H9 (cell line): ENCODE measurements at regions not wholly inside any gene's neighbourhood (a gene's known extent, or its start where the extent isn't known, plus 50 kb on each side); places are given as distances from the start of the nearest gene placed in this dataset.

Experiments
- DNase-seq: peaks from one replicate; pipeline ENCODE4 v3.0.0-alpha.2; 2017
- H2AFZ ChIP-seq: one replicate; pipeline ENCODE4 v1.6.1; 2013; ENCODE audit warnings: mild to moderate bottlenecking, low read length, control low read depth, moderate library complexity
- H2AK5ac ChIP-seq: 2 replicates; pipeline ENCODE4 v1.6.1; 2013; ENCODE audit warnings: low read length, control low read depth, mixed read lengths; ENCODE audit not compliant: insufficient read length
- H2BK120ac ChIP-seq: one replicate; pipeline ENCODE4 v1.6.1; 2013; ENCODE audit warnings: low read depth, mild to moderate bottlenecking, low read length, control low read depth, inconsistent platforms; ENCODE audit not compliant: poor library complexity, severe bottlenecking
- H2BK12ac ChIP-seq: 2 replicates; pipeline ENCODE4 v1.6.1; 2013; ENCODE audit warnings: low read length, control low read depth, mixed read lengths, low read depth; ENCODE audit not compliant: insufficient read length
- H2BK15ac ChIP-seq: 2 replicates; pipeline ENCODE4 v1.6.1; 2013; ENCODE audit warnings: low read depth, low read length, control low read depth
- H2BK20ac ChIP-seq: one replicate; pipeline ENCODE4 v1.6.1; 2013; ENCODE audit warnings: low read depth, mild to moderate bottlenecking, low read length, control low read depth, inconsistent platforms; ENCODE audit not compliant: poor library complexity, severe bottlenecking
- H2BK5ac ChIP-seq: 2 replicates; pipeline ENCODE4 v1.6.1; 2013; ENCODE audit warnings: low read length, control low read depth, mixed read lengths; ENCODE audit not compliant: insufficient read length
- H3K14ac ChIP-seq: 2 replicates; pipeline ENCODE4 v1.6.1; 2013; ENCODE audit warnings: low read length, control low read depth; ENCODE audit not compliant: insufficient read depth
- H3K18ac ChIP-seq: 2 replicates; pipeline ENCODE4 v1.6.1; 2013; ENCODE audit warnings: low read depth, mild to moderate bottlenecking, mixed read lengths, low read length, control low read depth; ENCODE audit not compliant: insufficient read length
- H3K23ac ChIP-seq: 2 replicates; pipeline ENCODE4 v1.6.1; 2013; ENCODE audit warnings: low read length, control low read depth, mixed read lengths, low read depth; ENCODE audit not compliant: insufficient read length
- H3K23me2 ChIP-seq: 2 replicates; pipeline ENCODE4 v1.6.1; 2013; ENCODE audit warnings: low read depth, mild to moderate bottlenecking, mixed read lengths, low read length, control low read depth; ENCODE audit not compliant: insufficient read length, poor library complexity, severe bottlenecking
- H3K27ac ChIP-seq: 2 replicates; pipeline ENCODE4 v1.5.1; 2013; ENCODE audit warnings: low read length, control low read depth, mixed read lengths, low read depth; ENCODE audit not compliant: insufficient read length
- H3K27me3 ChIP-seq: 2 replicates; pipeline ENCODE4 v1.6.1; 2013; ENCODE audit warnings: low read length, control low read depth, inconsistent platforms; ENCODE audit not compliant: insufficient read depth
- H3K4ac ChIP-seq: 2 replicates; pipeline ENCODE4 v1.6.1; 2013; ENCODE audit warnings: low read depth, mild to moderate bottlenecking, control low read depth, inconsistent platforms, low read length, moderate library complexity
- H3K4me1 ChIP-seq: 2 replicates; pipeline ENCODE4 v1.6.1; 2013; ENCODE audit warnings: low read length, control low read depth, inconsistent platforms; ENCODE audit not compliant: insufficient read depth
- H3K4me2 ChIP-seq: 2 replicates; pipeline ENCODE4 v1.6.1; 2013; ENCODE audit warnings: low read length, control low read depth, mixed read lengths; ENCODE audit not compliant: insufficient read length, insufficient read depth
- H3K56ac ChIP-seq: 2 replicates; pipeline ENCODE4 v1.6.1; 2013; ENCODE audit warnings: low read depth, mild to moderate bottlenecking, mixed read lengths, low read length, control low read depth; ENCODE audit not compliant: insufficient read length
- H3K79me1 ChIP-seq: 2 replicates; pipeline ENCODE4 v1.6.1; 2013; ENCODE audit warnings: low read depth, mild to moderate bottlenecking, moderate library complexity, low read length, control low read depth, inconsistent platforms; ENCODE audit not compliant: insufficient read depth, poor library complexity, severe bottlenecking
- H3K79me2 ChIP-seq: 2 replicates; pipeline ENCODE4 v1.6.1; 2013; ENCODE audit warnings: low read length, control low read depth, inconsistent platforms; ENCODE audit not compliant: insufficient read depth
- H3K9ac ChIP-seq: 2 replicates; pipeline ENCODE4 v1.6.1; 2013; ENCODE audit warnings: low read length, control low read depth, mixed read lengths; ENCODE audit not compliant: insufficient read length; ENCODE audit errors: extremely low read depth
- H3K9me3 ChIP-seq: one replicate; pipeline ENCODE4 v1.6.1; 2013; ENCODE audit warnings: low read depth, low read length, inconsistent platforms; ENCODE audit not compliant: control insufficient read depth
- H3T11ph ChIP-seq: one replicate; pipeline ENCODE4 v1.6.1; 2013; ENCODE audit warnings: mild to moderate bottlenecking, low read length, control low read depth, inconsistent platforms
- H4K20me1 ChIP-seq: one replicate; pipeline ENCODE4 v1.6.1; 2013; ENCODE audit not compliant: control insufficient read depth, insufficient read length, insufficient read depth
- H4K5ac ChIP-seq: 2 replicates; pipeline ENCODE4 v1.6.1; 2013; ENCODE audit warnings: low read depth, mild to moderate bottlenecking, mixed read lengths, low read length, control low read depth; ENCODE audit not compliant: insufficient read length
- H4K8ac ChIP-seq: replicated peaks from 2 replicates; pipeline ENCODE4 v1.6.1; 2013; ENCODE audit warnings: low read length, control low read depth, mixed read lengths, low read depth; ENCODE audit not compliant: insufficient read length
- H4K91ac ChIP-seq: 2 replicates; pipeline ENCODE4 v1.6.1; 2013; ENCODE audit warnings: low read depth, mild to moderate bottlenecking, moderate library complexity, mixed read lengths, low read length, control low read depth; ENCODE audit not compliant: insufficient read length
- H3K27ac Mint-ChIP-seq, 3 experiments: 2 replicates in 2 of 3; 3 replicates in 1 of 3; pipeline ENCODE4 v1.8.0; 2020 to 2021; ENCODE audit warnings: mixed read lengths in 3 of 3, mild to moderate bottlenecking in 1 of 3, moderate library complexity in 1 of 3
- H3K27me3 Mint-ChIP-seq: 2 replicates; pipeline ENCODE4 v1.8.0; 2021; ENCODE audit warnings: low read depth, mild to moderate bottlenecking, moderate library complexity, mixed read lengths
- H3K36me3 Mint-ChIP-seq, 3 experiments: 2 replicates in 2 of 3; 3 replicates in 1 of 3; pipeline ENCODE4 v1.8.0; 2020 to 2021; ENCODE audit warnings: low read depth in 3 of 3, mixed read lengths in 3 of 3; ENCODE audit not compliant: insufficient read depth in 1 of 3
- H3K4me1 Mint-ChIP-seq, 2 experiments: 2 replicates each; pipeline ENCODE4 v1.8.0; 2020; ENCODE audit warnings: mixed read lengths in 2 of 2
- H3K4me3 Mint-ChIP-seq, 2 experiments: 2 replicates in 1 of 2; 3 replicates in 1 of 2; pipeline ENCODE4 v1.8.0; 2020 to 2021; ENCODE audit warnings: mild to moderate bottlenecking in 2 of 2, mixed read lengths in 2 of 2, moderate library complexity in 1 of 2
- H3K9me3 Mint-ChIP-seq, 2 experiments: 2 replicates in 1 of 2; 3 replicates in 1 of 2; pipeline ENCODE4 v1.8.0; 2020; ENCODE audit warnings: mild to moderate bottlenecking in 2 of 2, mixed read lengths in 2 of 2, moderate library complexity in 1 of 2
- CTCF ChIP-seq: fragments of 200-600 bp; sonication (generic); conservative IDR thresholded peaks from 3 replicates; pipeline ENCODE4 v1.8.0; 2021; ENCODE audit warnings: antibody characterized with exemption, mild to moderate bottlenecking
- WGBS: extraction: QIAGEN DNeasy Blood & Tissue Kit; methylation state at CpG from one replicate; pipeline ENCODE4 v1.1.7; 2013; ENCODE audit warnings: missing lambda C conversion rate, low lambda C conversion rate, mixed read lengths; ENCODE audit not compliant: insufficient read length; ENCODE audit errors: extremely low coverage; 5-methylcytosine and 5-hydroxymethylcytosine counted together

GRCh38 chr2:81283081-81283480, 978.5 kb upstream of the LRRTM1 start:
- Histone ChIP-seq H2BK12ac (no peak overlapping the region), H3K9me3 (no peaks in the 10 kb centered on the region), H2BK15ac (no peak overlapping the region), H4K20me1 (no peaks in the 10 kb centered on the region), H3K27ac (no peak overlapping the region), H4K8ac (no peak overlapping the region), H3K23me2 (no peaks in the 10 kb centered on the region), H3K14ac (no peak overlapping the region), H4K5ac (no peak overlapping the region), H3K79me2 (no peaks in the 10 kb centered on the region), H3K4me1 (no peaks in the 10 kb centered on the region), H2BK20ac (no peak overlapping the region), H3K27me3 (no peaks in the 10 kb centered on the region), H3K56ac (no peak overlapping the region), H2BK5ac (no peak overlapping the region), H2BK120ac (no peak overlapping the region), H3K9ac (no peak overlapping the region), H3T11ph (no peak overlapping the region), H4K91ac (no peak overlapping the region), H3K18ac (no peak overlapping the region), H3K23ac (no peak overlapping the region), H2AK5ac (no peak overlapping the region), H2AFZ (no peak overlapping the region), H3K4ac (no peak overlapping the region), H3K4me2 (no peak overlapping the region), H3K79me1 (no peaks in the 10 kb centered on the region)
- Mint-ChIP-seq H3K4me1 (no peaks in the 10 kb centered on the region), H3K36me3 (no peaks in the 10 kb centered on the region), H3K27me3 (no peaks in the 10 kb centered on the region), H3K27ac (no peak overlapping the region), H3K4me3 (no peak overlapping the region), H3K9me3 (no peaks in the 10 kb centered on the region)
- no CpG with 5 or more reads among the region's 2 CpGs for WGBS
- DNase-seq = no peak
- no peak for TF ChIP-seq CTCF
